ENCODE measurements at regions not wholly inside any gene's neighbourhood (a gene's known extent, or its start where the extent isn't known, plus 50 kb on each side); places are given as distances from the start of the nearest gene placed in this dataset.

DNA sequence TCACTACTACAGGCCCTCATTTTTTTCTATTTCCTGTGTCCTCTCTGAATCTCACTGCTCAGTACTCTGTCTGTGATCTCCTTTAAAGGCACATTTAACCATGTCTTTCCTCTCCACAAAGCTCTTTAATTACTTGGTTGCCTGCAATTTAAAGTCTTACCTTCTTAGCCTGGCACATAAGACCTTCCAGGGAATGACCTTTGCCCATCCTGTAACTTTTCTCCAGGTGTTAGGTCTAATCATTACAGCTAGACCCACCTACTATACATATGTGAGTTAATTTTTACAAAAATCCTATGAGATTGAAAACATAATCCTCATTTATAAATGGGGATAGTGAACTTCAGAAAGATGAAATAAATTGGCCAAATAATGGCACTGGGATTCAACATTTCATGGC lies 244.1 kb upstream of the RHOBTB1 start:
- no peak overlapping the region for H4K12ac ChIP-seq (ENCODE audit: low read depth, low read length)
- H2AK5ac ChIP-seq (ENCODE audit: low read length): no peak overlapping the region
- peaks cover 3% of the 10 kb centered on the region for H3K9me3 ChIP-seq (ENCODE audit: insufficient read depth, low read depth, low read length)
- no peak overlapping the region for H3K27ac ChIP-seq (ENCODE audit: low read depth, low read length)
- no peaks in the 10 kb centered on the region for H3K79me1 ChIP-seq (ENCODE audit: low read length)
- H3K4me3 ChIP-seq (ENCODE audit: low read depth, low read length): no peak overlapping the region
- H2AFZ ChIP-seq (ENCODE audit: insufficient read depth, low read length, poor library complexity): no peak overlapping the region
- no peak overlapping the region for H3K18ac ChIP-seq (ENCODE audit: low read length)
- H2BK120ac ChIP-seq (ENCODE audit: insufficient read depth, low read length, poor library complexity): no peak overlapping the region
- H2BK12ac ChIP-seq (ENCODE audit: low read length): no peak overlapping the region
- no peak for DNase-seq
- no peak overlapping the region for H3K4ac ChIP-seq (ENCODE audit: low read depth, low read length)
- H4K91ac ChIP-seq (ENCODE audit: low read depth, low read length): no peak overlapping the region
- no peaks in the 10 kb centered on the region for H3K4me1 ChIP-seq (ENCODE audit: control insufficient read depth in 1 of 2, insufficient read depth in 2 of 2, low read length in 2 of 2)
- H2BK5ac ChIP-seq (ENCODE audit: low read depth, low read length, poor library complexity): no peak overlapping the region
- no peak overlapping the region for H4K8ac ChIP-seq (ENCODE audit: low read depth, low read length)
- H3K9ac ChIP-seq (ENCODE audit: low read length): no peak overlapping the region
- H3K79me2 ChIP-seq (ENCODE audit: control insufficient read depth, insufficient read depth, low read length, poor library complexity): no peaks in the 10 kb centered on the region
- no peaks in the 10 kb centered on the region for H3K27me3 ChIP-seq (ENCODE audit: insufficient read depth, low read length)
- H3K36me3 ChIP-seq (ENCODE audit: control insufficient read depth in 1 of 2, insufficient read depth in 2 of 2, low read length in 2 of 2): no peaks in the 10 kb centered on the region
- H3K14ac ChIP-seq (ENCODE audit: low read length): no peak overlapping the region
- no peak overlapping the region for H3K23ac ChIP-seq (ENCODE audit: low read length)
- no peak overlapping the region for H3K4me2 ChIP-seq (ENCODE audit: low read length)

DNA sequence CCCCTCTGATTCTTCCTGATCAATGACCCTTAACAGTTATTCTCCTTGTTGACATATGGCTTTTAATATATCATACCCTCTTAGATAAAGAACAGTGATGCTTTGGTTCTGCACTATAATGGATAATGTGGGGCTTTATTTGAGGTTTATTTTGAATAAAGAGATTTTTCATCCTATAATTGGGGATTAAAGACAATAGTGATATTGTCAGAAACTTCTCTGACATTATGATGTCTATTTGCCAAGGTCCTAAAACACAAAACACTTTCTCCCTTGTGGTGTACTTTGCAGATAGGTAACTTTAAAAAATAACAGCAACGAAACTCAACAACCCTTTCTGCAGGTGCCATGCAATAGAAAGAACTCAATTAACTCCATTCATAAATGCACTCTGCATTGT lies 243.6 kb upstream of the RHOBTB1 start:
- no peak overlapping the region for H4K91ac ChIP-seq (ENCODE audit: low read depth, low read length)
- H2AK5ac ChIP-seq (ENCODE audit: low read length): no peak overlapping the region
- no peaks in the 10 kb centered on the region for H3K36me3 ChIP-seq (ENCODE audit: control insufficient read depth in 1 of 2, insufficient read depth in 2 of 2, low read length in 2 of 2)
- no peak overlapping the region for H3K23ac ChIP-seq (ENCODE audit: low read length)
- WGBS (ENCODE audit: extremely low coverage, insufficient coverage, insufficient read length): no CpG with 5 or more reads among the region's 1 CpG
- H4K8ac ChIP-seq (ENCODE audit: low read depth, low read length): no peak overlapping the region
- peaks cover 3% of the 10 kb centered on the region for H3K9me3 ChIP-seq (ENCODE audit: insufficient read depth, low read depth, low read length)
- no peaks in the 10 kb centered on the region for H3K79me2 ChIP-seq (ENCODE audit: control insufficient read depth, insufficient read depth, low read length, poor library complexity)
- H3K14ac ChIP-seq (ENCODE audit: low read length): no peak overlapping the region
- H3K4me1 ChIP-seq (ENCODE audit: control insufficient read depth in 1 of 2, insufficient read depth in 2 of 2, low read length in 2 of 2): no peaks in the 10 kb centered on the region
- DNase-seq: no peak
- no peak overlapping the region for H2BK120ac ChIP-seq (ENCODE audit: insufficient read depth, low read length, poor library complexity)
- no peak overlapping the region for H3K27ac ChIP-seq (ENCODE audit: low read depth, low read length)
- no peak overlapping the region for H2BK12ac ChIP-seq (ENCODE audit: low read length)
- H3K4me2 ChIP-seq (ENCODE audit: low read length): no peak overlapping the region
- no peaks in the 10 kb centered on the region for H3K27me3 ChIP-seq (ENCODE audit: insufficient read depth, low read length)
- H2AFZ ChIP-seq (ENCODE audit: insufficient read depth, low read length, poor library complexity): no peak overlapping the region
- no peak overlapping the region for H2BK5ac ChIP-seq (ENCODE audit: low read depth, low read length, poor library complexity)
- H3K4ac ChIP-seq (ENCODE audit: low read depth, low read length): no peak overlapping the region
- no peaks in the 10 kb centered on the region for H3K79me1 ChIP-seq (ENCODE audit: low read length)
- no peak overlapping the region for H3K4me3 ChIP-seq (ENCODE audit: low read depth, low read length)
- H3K9ac ChIP-seq (ENCODE audit: low read length): no peak overlapping the region
- H4K12ac ChIP-seq (ENCODE audit: low read depth, low read length): no peak overlapping the region
- H3K18ac ChIP-seq (ENCODE audit: low read length): no peak overlapping the region

DNA sequence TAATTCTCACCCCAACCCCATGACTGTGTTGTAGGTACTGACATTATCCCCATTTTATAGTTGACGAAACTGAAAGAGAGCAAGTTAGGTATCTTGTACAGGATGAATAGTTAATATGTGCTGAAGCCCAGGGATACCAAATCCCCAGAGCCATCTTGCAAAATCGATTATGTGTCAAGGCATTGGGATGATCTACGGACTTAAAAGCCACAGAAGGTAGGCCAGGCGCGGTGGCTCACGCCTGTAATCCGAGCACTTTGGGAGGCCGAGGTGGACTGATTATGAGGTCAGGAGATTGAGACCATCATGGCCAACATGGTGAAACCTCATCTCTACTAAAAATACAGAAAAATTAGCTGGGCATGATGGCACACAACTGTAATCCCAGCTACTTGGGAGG lies 242.4 kb upstream of the RHOBTB1 start:
- no peak overlapping the region for H2AFZ ChIP-seq (ENCODE audit: insufficient read depth, low read length, poor library complexity)

DNA sequence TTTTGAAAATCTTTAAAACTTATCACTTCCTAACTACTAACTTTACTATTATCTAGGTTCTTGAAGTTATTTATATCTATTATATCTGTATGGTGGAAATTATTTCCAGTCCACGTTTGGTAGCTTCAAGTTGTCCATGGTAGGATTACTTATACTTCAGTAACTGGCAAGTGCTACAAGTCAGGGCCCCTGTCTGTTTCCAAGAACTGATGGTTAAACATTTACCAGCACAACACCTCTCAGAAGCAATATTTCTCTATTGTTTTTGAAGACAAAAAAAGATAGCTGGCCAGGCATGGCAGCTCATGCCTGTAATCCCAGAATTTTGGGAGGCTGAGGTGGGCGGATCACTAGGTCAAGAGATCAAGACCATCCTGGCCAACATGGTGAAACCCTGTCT lies 240.4 kb upstream of the RHOBTB1 start:
- Histone ChIP-seq H3K79me2 (ENCODE audit: control insufficient read depth, insufficient read depth, low read length, poor library complexity) (no peaks in the 10 kb centered on the region), H3K4me3 (ENCODE audit: low read depth, low read length) (no peak overlapping the region), H2BK5ac (ENCODE audit: low read depth, low read length, poor library complexity) (no peak overlapping the region), H2BK120ac (ENCODE audit: insufficient read depth, low read length, poor library complexity) (no peak overlapping the region), H3K27me3 (ENCODE audit: insufficient read depth, low read length) (no peaks in the 10 kb centered on the region), H3K9me3 (ENCODE audit: insufficient read depth, low read depth, low read length) (no peaks in the 10 kb centered on the region), H4K12ac (ENCODE audit: low read depth, low read length) (no peak overlapping the region), H2BK12ac (ENCODE audit: low read length) (no peak overlapping the region), H2AK5ac (ENCODE audit: low read length) (no peak overlapping the region), H3K23ac (ENCODE audit: low read length) (no peak overlapping the region), H3K14ac (ENCODE audit: low read length) (no peak overlapping the region), H3K27ac (ENCODE audit: low read depth, low read length) (no peak overlapping the region), H4K91ac (ENCODE audit: low read depth, low read length) (no peak overlapping the region), H3K4me1 (ENCODE audit: control insufficient read depth in 1 of 2, insufficient read depth in 2 of 2, low read length in 2 of 2) (no peaks in the 10 kb centered on the region), H3K18ac (ENCODE audit: low read length) (no peak overlapping the region), H3K4ac (ENCODE audit: low read depth, low read length) (no peak overlapping the region), H2AFZ (ENCODE audit: insufficient read depth, low read length, poor library complexity) (no peak overlapping the region), H3K79me1 (ENCODE audit: low read length) (no peaks in the 10 kb centered on the region), H3K36me3 (ENCODE audit: control insufficient read depth in 1 of 2, insufficient read depth in 2 of 2, low read length in 2 of 2) (no peaks in the 10 kb centered on the region), H4K8ac (ENCODE audit: low read depth, low read length) (no peak overlapping the region), H3K9ac (ENCODE audit: low read length) (no peak overlapping the region), H3K4me2 (ENCODE audit: low read length) (no peak overlapping the region)
- DNase-seq: no peak
- no CpG with 5 or more reads among the region's 2 CpGs for WGBS (ENCODE audit: extremely low coverage, insufficient coverage, insufficient read length)

More for the DNA sequence above, 242.4 kb upstream of the RHOBTB1 start:
- H3K4me1 ChIP-seq (ENCODE audit: control insufficient read depth in 1 of 2, insufficient read depth in 2 of 2, low read length in 2 of 2): no peaks in the 10 kb centered on the region
- no peak overlapping the region for H2BK12ac ChIP-seq (ENCODE audit: low read length)
- no peak overlapping the region for H3K14ac ChIP-seq (ENCODE audit: low read length)
- no peaks in the 10 kb centered on the region for H3K27me3 ChIP-seq (ENCODE audit: insufficient read depth, low read length)
- no peak overlapping the region for H3K4me3 ChIP-seq (ENCODE audit: low read depth, low read length)
- no peak overlapping the region for H3K27ac ChIP-seq (ENCODE audit: low read depth, low read length)
- no peak overlapping the region for H4K91ac ChIP-seq (ENCODE audit: low read depth, low read length)
- no peak overlapping the region for H3K4ac ChIP-seq (ENCODE audit: low read depth, low read length)
- no peak overlapping the region for H3K9ac ChIP-seq (ENCODE audit: low read length)
- H3K36me3 ChIP-seq (ENCODE audit: control insufficient read depth in 1 of 2, insufficient read depth in 2 of 2, low read length in 2 of 2): no peaks in the 10 kb centered on the region
- H4K12ac ChIP-seq (ENCODE audit: low read depth, low read length): no peak overlapping the region
- H2BK120ac ChIP-seq (ENCODE audit: insufficient read depth, low read length, poor library complexity): no peak overlapping the region
- no peak overlapping the region for H2AK5ac ChIP-seq (ENCODE audit: low read length)
- H4K8ac ChIP-seq (ENCODE audit: low read depth, low read length): no peak overlapping the region
- H2BK5ac ChIP-seq (ENCODE audit: low read depth, low read length, poor library complexity): no peak overlapping the region
- H3K23ac ChIP-seq (ENCODE audit: low read length): no peak overlapping the region
- no peak for DNase-seq
- no peaks in the 10 kb centered on the region for H3K79me2 ChIP-seq (ENCODE audit: control insufficient read depth, insufficient read depth, low read length, poor library complexity)
- H3K18ac ChIP-seq (ENCODE audit: low read length): no peak overlapping the region
- H3K79me1 ChIP-seq (ENCODE audit: low read length): no peaks in the 10 kb centered on the region
- no peaks in the 10 kb centered on the region for H3K9me3 ChIP-seq (ENCODE audit: insufficient read depth, low read depth, low read length)
- H3K4me2 ChIP-seq (ENCODE audit: low read length): no peak overlapping the region
- WGBS (ENCODE audit: extremely low coverage, insufficient coverage, insufficient read length): no CpG with 5 or more reads among the region's 8 CpGs

Data from trophoblast cell (in vitro differentiated cells and primary cell).